ENCODE measurements at regions not wholly inside any gene's neighbourhood (a gene's known extent, or its start where the extent isn't known, plus 50 kb on each side); places are given as distances from the start of the nearest gene placed in this dataset.

DNA sequence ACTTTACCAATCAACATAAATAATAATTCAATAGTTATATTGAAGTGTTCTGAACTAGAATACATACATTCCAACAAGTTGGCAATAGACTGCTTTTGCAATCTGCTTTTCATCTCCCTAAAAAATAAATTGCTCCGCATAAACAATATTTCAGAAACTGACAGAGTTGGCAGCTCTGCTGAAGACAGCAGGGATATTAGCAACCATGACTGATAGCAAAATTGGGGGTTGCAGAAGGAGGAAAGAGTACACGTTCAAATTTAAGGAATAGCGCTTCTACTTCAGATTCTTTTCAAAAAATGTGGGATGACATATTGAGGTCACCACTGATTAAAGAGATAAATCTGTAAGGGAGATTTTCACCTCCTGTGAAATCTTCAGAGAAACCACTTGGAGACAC, 521.2 kb downstream of the DTWD2 start:
- CTCF ChIA-PET, result no interaction called here
- POLR2A ChIA-PET, result no interaction called here
- Mint-ChIP-seq H3K27me3 (ENCODE audit: low read depth) (no peaks in the 10 kb centered on the region), H3K36me3 (no peaks in the 10 kb centered on the region), H3K4me3 (no peak overlapping the region), H3K27ac (no peak overlapping the region), H3K9me3 (no peaks in the 10 kb centered on the region), H3K4me1 (no peaks in the 10 kb centered on the region)
- no peak for TF ChIP-seq ATF1 (CRISPR knock-in tag; IDR thresholded peaks at IDR 0.05)
- TF ChIP-seq, protein P1, sequence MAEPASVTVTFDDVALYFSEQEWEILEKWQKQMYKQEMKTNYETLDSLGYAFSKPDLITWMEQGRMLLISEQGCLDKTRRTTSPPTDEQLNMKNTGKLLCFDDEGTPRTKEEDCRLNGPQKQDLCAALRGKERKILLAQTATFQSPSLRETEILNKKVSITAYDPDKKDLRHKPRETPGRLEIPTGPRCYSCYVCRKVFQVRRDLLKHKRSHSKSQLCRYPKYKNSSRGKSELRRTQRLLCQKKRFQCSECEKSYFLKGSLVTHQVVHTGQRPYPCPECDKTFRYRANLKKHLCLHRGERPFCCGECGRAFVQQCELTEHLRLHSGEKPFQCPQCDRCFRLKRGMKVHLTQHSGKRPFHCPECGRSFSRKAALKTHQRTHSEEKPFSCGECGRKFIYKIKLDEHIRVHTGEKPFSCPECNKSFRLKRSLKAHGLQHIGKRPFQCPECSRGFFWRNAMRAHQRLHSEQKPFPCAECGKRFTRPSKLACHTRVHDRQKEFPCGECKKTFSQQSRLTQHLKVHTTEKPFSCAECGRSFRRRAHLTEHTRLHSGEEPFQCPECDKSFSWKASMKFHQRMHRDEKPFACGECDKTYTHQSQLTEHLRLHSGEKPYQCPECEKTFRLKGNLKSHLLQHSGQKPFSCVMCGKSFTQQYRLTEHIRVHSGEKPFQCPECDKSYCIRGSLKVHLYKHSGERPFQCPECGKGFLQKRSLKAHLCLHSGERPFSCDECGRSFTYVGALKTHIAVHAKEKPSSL (CRISPR knock-in tag; conservative IDR thresholded peaks at IDR 0.05), result no peak
- no peak for TF ChIP-seq ZNF281 (CRISPR knock-in tag; IDR thresholded peaks at IDR 0.05)
- TF ChIP-seq ARID4B (CRISPR knock-in tag; IDR thresholded peaks at IDR 0.05; ENCODE audit: borderline replicate concordance), result no peak
- TF ChIP-seq ERG (CRISPR knock-in tag; IDR thresholded peaks at IDR 0.05), result no peak
- no peak for TF ChIP-seq SMAD3 (CRISPR knock-in tag; IDR thresholded peaks at IDR 0.05; ENCODE audit: borderline replicate concordance)
- TF ChIP-seq E2F5 (CRISPR knock-in tag; IDR thresholded peaks at IDR 0.05), result no peak
- no peak for TF ChIP-seq ZNF219 (CRISPR knock-in tag; IDR thresholded peaks at IDR 0.05; ENCODE audit: borderline replicate concordance)
- TF ChIP-seq RORB (CRISPR knock-in tag; IDR thresholded peaks at IDR 0.05), result no peak
- TF ChIP-seq, protein P2, sequence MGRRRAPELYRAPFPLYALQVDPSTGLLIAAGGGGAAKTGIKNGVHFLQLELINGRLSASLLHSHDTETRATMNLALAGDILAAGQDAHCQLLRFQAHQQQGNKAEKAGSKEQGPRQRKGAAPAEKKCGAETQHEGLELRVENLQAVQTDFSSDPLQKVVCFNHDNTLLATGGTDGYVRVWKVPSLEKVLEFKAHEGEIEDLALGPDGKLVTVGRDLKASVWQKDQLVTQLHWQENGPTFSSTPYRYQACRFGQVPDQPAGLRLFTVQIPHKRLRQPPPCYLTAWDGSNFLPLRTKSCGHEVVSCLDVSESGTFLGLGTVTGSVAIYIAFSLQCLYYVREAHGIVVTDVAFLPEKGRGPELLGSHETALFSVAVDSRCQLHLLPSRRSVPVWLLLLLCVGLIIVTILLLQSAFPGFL (CRISPR knock-in tag; IDR thresholded peaks at IDR 0.05; ENCODE audit: borderline replicate concordance), result no peak
- TF ChIP-seq, protein P3, sequence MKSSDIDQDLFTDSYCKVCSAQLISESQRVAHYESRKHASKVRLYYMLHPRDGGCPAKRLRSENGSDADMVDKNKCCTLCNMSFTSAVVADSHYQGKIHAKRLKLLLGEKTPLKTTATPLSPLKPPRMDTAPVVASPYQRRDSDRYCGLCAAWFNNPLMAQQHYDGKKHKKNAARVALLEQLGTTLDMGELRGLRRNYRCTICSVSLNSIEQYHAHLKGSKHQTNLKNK (CRISPR knock-in tag; IDR thresholded peaks at IDR 0.05), result no peak
- no peak for TF ChIP-seq ZBTB21 (CRISPR knock-in tag; IDR thresholded peaks at IDR 0.05; ENCODE audit: borderline replicate concordance)
- no peak for TF ChIP-seq MXD4 (CRISPR knock-in tag; IDR thresholded peaks at IDR 0.05; ENCODE audit: borderline replicate concordance)
- no peak for TF ChIP-seq NFE2L1 (CRISPR knock-in tag; IDR thresholded peaks at IDR 0.05)
- TF ChIP-seq GRHL2 (CRISPR knock-in tag; IDR thresholded peaks at IDR 0.05; ENCODE audit: insufficient replicate concordance, severe bottlenecking), result no peak
- DNase-seq (ENCODE audit: low spot score), result no peak
- ATAC-seq, result no peak
